Pancreas (tissue), 10 donors: ENCODE measurements at regions not wholly inside any gene's neighbourhood (a gene's known extent, or its start where the extent isn't known, plus 50 kb on each side); places are given as distances from the start of the nearest gene placed in this dataset.

Experiments
- ATAC-seq, 4 donors: fragments of 200-7000 bp; cut with Tn5 transposase; one replicate each; pipeline versions ENCODE4 v1.8.0 to v1.9.1; 2020; ENCODE audit warnings: mild to moderate bottlenecking in 4 of 4, moderate library complexity in 4 of 4
- DNase-seq, 6 donors: peaks; one replicate each; pipeline ENCODE4 v3.0.0-alpha.2; 2020
- FAIRE-seq: peaks from 2 replicates; lab custom pipeline; 2012; peaks lifted over from hg19 to GRCh38; lab: Jason Lieb, UNC
- H3K27ac ChIP-seq, 4 donors: fragments of 200-600 bp; sonication (generic); 1 replicate in 3 of 4; 2 replicates in 1 of 4; pipeline versions ENCODE4 v1.5.0 to v1.8.0; 2020
- H3K27me3 ChIP-seq, 4 donors: fragments of 200-600 bp; one replicate each; pipeline ENCODE4 v1.8.0; 2021
- H3K36me3 ChIP-seq, 3 donors: fragments of 200-600 bp; sonication (generic) in 1 of 3; one replicate each; pipeline versions ENCODE4 v1.5.0 to v1.8.0; 2020 to 2021
- H3K4me1 ChIP-seq, 3 donors: fragments of 200-600 bp; one replicate each; pipeline ENCODE4 v1.8.0; 2021
- H3K4me3 ChIP-seq, 4 donors: fragments of 200-600 bp; sonication (generic) in 2 of 4; one replicate each; pipeline versions ENCODE4 v1.5.0 to v1.8.0; 2020 to 2021
- H3K9me3 ChIP-seq, 4 donors: fragments of 200-600 bp; one replicate each; pipeline ENCODE4 v1.8.0; 2021
- CTCF ChIP-seq, 4 donors: fragments of 200-600 bp; sonication (generic) in 3 of 4; IDR thresholded peaks; one replicate each; pipeline versions ENCODE4 v1.5.0 to v1.8.0; 2021; ENCODE audit warnings: antibody characterized with exemption in 4 of 4
- WGBS, 2 donors: extraction: QIAGEN DNeasy Blood & Tissue Kit; methylation state at CpG; one replicate each; pipeline ENCODE4 v1.1.7; 2013; 5-methylcytosine and 5-hydroxymethylcytosine counted together
- intact Hi-C, 3 donors: fragments of 100-400 bp; cut with DNase I; formaldehyde crosslinking; loops; one replicate each; pipeline versions ENCODE4 v1.11.1 to v1.14.2; 2022
- donor health status: healthy with polysubstance abuse.
- donor health status: DM: no; HTN: no; CAD: no; lungs with moderate emphysema.
- donor health status: DM: no; HTN: no; CAD: no.
- donor health status: control.
- donor health status: control.
- donor health status: Bipolar disorder and iron deficiency.
- donor health status: DM: yes; HTN: yes; CAD: no.
- donor health status: DM: no; HTN: no; CAD: no.
- donor health status: DM: no; HTN: no; CAD: no.
- donor health status: DM: yes; HTN: yes; CAD: no.

GRCh38 chr12:87382959-87383566, 646.1 kb downstream of the C12orf50 start:
- no peak for ATAC-seq
- Histone ChIP-seq H3K27ac (no peak overlapping the region), H3K4me3 (no peak overlapping the region), H3K27me3 (no peaks in the 10 kb centered on the region), H3K4me1 (no peaks in the 10 kb centered on the region), H3K36me3 (no peaks in the 10 kb centered on the region), H3K9me3 (no peaks in the 10 kb centered on the region)
- WGBS, 2 donors, result 58 to 83% methylated on average over 2 of the region's 2 CpGs
- intact Hi-C loops, result no loop called here
- no peak for FAIRE-seq
- no peak for DNase-seq
- TF ChIP-seq CTCF (IDR thresholded peaks at IDR 0.05), result no peak

- TF ChIP-seq CTCF (IDR thresholded peaks at IDR 0.05), result no peak
- WGBS, 2 donors, result 77 to 80% methylated on average over 2 of the region's 2 CpGs
- no peak for FAIRE-seq
These were observed 646.8 kb downstream of the C12orf50 start for GRCh38 chr12:87382436-87382835.

GRCh38 chr12:87381742-87382141, 647.5 kb downstream of the C12orf50 start:
- Histone ChIP-seq H3K4me1 (no peaks in the 10 kb centered on the region), H3K4me3 (no peak overlapping the region), H3K36me3 (no peaks in the 10 kb centered on the region), H3K27me3 (no peaks in the 10 kb centered on the region), H3K9me3 (no peaks in the 10 kb centered on the region), H3K27ac (no peak overlapping the region)
- 78 to 90% methylated on average over 1 of the region's 1 CpG for WGBS, 2 donors
- intact Hi-C loops, result no loop called here
- FAIRE-seq (no peak), DNase-seq (no peak), ATAC-seq (no peak)
- no peak for TF ChIP-seq CTCF (IDR thresholded peaks at IDR 0.05)

More at GRCh38 chr12:87382436-87382835, 646.8 kb downstream of the C12orf50 start:
- Histone ChIP-seq H3K36me3 (no peaks in the 10 kb centered on the region), H3K27ac (no peak overlapping the region), H3K4me3 (no peak overlapping the region), H3K4me1 (no peaks in the 10 kb centered on the region), H3K9me3 (no peaks in the 10 kb centered on the region), H3K27me3 (no peaks in the 10 kb centered on the region)
- ATAC-seq (no peak), DNase-seq (no peak)
- intact Hi-C loops, result no loop called here

GRCh38 chr12:87378526-87378925, 650.7 kb downstream of the C12orf50 start:
- intact Hi-C loops, result no loop called here
- FAIRE-seq (no peak), ATAC-seq (no peak), DNase-seq (no peak)
- H3K4me1 ChIP-seq, result no peaks in the 10 kb centered on the region
- H3K36me3 ChIP-seq, result no peaks in the 10 kb centered on the region
- no peak for TF ChIP-seq CTCF (IDR thresholded peaks at IDR 0.05)
- H3K27ac ChIP-seq, result no peak overlapping the region
- no peaks in the 10 kb centered on the region for H3K27me3 ChIP-seq
- no peaks in the 10 kb centered on the region for H3K9me3 ChIP-seq
- 79 to 89% methylated on average over 2 of the region's 2 CpGs for WGBS, 2 donors
- no peak overlapping the region for H3K4me3 ChIP-seq

- no peak for TF ChIP-seq CTCF (IDR thresholded peaks at IDR 0.05)
- no peaks in the 10 kb centered on the region for H3K27me3 ChIP-seq
- DNase-seq (no peak), ATAC-seq (no peak), FAIRE-seq (no peak)
- no peaks in the 10 kb centered on the region for H3K36me3 ChIP-seq
- H3K4me1 ChIP-seq, result no peaks in the 10 kb centered on the region
- H3K4me3 ChIP-seq, result no peak overlapping the region
- no peaks in the 10 kb centered on the region for H3K9me3 ChIP-seq
- intact Hi-C loops, result no loop called here
- no peak overlapping the region for H3K27ac ChIP-seq
- WGBS, 2 donors, result 63 to 65% methylated on average over 2 of the region's 2 CpGs
These were observed 652.5 kb downstream of the C12orf50 start for GRCh38 chr12:87376722-87377121.
